Stimulated activated CD8-positive, alpha-beta memory T cell treated with anti-CD3 and anti-CD28 coated beads, Interleukin-15, amount 100 ng/mL, for 1 hour (primary cell): ENCODE measurements at regions not wholly inside any gene's neighbourhood (a gene's known extent, or its start where the extent isn't known, plus 50 kb on each side); places are given as distances from the start of the nearest gene placed in this dataset.

Experiments
- DNase-seq: peaks from one replicate; pipeline ENCODE4 v3.0.0-alpha.2; 2020; ENCODE audit warnings: low read depth

DNA sequence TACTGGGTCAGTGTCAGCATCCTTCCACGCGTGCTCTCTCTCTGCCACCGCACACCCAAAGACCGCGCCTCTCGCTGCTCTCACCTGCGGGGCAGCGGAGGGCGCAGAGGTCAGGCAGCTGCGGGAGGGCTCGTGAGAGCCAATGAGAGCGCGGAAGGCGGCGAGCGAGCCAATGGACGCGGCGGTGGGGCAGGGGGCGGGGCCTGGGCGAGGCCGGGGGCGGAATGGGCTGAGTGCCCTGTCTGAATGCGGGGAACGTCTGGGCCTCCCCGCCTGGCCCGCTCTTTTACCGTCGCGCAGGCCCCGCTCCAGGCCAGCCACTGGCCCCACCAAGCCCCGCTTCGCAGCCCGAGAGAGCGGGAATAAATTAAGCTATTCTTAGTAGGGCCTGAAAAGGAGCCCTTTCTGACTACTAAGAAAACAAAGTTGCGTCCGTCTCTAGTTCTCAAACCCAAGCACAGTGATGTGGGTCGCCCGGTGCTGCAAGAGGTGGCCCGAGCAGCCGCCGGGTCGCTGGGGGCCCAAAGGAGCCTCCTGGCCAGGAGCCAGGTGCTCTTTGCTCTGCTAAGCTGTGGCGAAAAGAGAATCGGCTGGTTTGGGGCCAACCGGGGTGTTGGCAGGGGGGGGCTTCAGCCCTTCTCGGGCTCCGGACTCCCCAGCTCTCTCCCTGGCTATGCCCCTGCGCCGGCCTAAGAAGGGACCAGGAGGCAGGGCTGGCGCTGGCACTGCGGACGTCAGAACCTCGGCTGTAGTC, 81.1 kb upstream of the GLI2 start:
- no peak for DNase-seq

DNA sequence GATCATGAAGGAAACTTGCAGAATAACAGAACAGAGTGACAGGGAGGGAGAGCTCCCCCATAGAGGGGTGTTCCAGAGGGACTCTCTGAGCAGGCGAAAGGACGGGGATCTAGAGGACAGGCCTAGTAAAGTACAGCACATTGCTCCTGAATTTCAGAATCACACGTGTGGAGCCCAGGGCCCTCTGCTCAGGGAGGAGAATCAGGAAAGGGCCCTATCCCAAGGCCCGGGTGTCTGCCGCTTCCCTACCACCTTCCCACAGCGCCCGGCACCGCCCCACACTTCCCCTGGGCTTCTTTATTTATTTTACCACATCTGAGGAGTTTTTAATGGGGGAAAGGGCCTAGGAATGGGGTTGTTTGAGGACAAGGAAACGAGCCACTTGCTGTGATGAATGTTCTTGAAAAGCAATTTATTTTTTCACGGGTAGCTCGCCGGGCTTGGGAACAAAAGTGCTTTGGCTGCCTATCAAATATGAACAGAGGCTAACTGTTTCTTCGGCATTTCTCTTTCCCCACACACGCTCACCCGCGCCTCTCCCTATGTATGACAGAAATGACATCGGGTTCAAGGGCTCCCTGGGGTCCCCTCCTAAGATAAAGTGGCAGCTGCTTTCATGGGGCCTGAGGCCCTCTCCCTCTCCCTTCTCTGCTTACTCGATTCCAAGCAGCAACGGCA, 79.3 kb upstream of the GLI2 start:
- DNase-seq, result no peak

DNA sequence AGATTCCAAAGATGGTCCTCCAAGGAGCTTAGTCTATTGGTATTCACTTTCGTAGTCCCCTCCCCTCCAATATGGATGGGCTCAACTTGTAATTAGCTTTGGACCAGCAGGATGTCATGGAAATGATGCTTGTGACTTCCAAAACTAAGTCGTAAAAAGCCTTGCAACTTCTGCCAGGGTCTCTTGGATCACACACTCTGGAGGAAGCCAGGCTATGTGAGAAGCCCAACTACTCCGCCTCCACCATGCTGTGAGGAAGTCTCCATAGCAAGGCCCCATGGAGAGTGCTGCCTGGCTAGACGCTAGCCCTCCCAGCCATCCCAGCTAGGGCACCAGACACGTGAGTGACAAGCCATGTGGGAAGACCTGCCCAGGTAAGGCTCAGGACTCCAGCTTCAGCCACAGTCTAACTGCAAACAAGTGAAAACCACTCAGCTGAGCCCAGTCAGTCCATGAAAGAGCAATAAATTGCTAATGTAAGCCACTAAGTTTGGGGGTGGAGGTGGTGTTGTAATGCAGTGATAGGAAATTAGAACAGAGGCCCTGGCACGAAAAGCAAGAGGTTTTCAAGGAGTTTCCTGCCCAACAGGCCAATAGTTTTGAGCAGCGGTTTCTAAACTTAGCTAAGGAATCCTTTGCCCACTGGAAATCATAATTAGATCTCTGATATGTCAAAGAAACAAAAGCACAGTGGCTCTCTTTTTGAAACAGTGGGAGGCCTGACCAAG, 77.5 kb upstream of the GLI2 start:
- no peak for DNase-seq

DNA sequence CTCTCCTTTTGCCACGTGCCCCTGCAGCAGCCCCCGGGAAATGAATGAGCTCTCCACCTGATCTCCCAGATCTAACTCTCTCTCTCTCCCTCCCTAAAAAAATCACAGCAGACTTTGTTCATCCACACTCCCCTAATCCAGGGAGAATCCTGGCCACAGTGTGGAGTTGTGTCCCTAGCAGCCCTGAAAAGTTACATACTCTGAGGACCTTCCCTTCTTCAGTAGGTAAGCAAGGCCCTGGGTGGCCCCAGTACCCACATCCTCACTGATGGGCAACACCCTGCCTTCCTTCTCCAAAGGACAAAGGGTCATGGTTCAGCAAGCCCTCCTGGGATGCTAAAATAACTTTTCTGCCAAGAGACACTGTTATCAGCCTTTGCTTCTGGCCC, 76.9 kb upstream of the GLI2 start:
- DNase-seq, result no peak

DNA sequence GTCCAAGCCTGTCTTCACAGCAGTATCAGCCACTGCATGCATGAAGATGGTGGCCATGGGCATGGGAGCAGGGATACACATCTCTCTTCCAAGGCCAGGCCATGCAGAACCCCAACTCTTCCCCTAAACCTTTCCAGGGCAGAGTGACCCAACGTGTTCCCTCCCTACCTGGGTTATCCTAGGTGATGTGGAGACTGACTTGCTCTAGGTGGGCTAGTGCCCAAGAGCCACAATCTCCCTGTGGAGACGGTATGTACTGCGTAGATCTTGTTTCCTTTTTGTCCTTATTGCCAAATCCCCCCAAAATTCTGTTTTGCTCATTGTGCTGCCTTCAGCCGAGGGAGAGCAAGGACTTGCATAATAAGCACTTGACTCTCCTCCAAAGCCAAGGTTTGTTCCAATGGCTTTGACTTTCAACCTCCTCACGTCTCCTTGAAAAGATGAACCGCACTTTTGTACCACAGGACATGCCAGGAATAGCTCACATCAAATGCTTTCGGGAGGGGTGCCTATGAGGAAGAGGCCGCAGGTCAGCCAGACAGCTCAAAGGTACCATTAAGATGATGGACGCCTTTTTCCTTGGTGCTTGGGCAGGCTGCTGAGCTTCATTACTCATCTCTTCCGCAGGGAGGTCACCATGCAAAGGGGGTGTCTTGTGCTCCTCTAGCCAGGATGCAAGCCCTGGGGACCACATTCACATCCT, 76.2 kb upstream of the GLI2 start:
- DNase-seq, result no peak

DNA sequence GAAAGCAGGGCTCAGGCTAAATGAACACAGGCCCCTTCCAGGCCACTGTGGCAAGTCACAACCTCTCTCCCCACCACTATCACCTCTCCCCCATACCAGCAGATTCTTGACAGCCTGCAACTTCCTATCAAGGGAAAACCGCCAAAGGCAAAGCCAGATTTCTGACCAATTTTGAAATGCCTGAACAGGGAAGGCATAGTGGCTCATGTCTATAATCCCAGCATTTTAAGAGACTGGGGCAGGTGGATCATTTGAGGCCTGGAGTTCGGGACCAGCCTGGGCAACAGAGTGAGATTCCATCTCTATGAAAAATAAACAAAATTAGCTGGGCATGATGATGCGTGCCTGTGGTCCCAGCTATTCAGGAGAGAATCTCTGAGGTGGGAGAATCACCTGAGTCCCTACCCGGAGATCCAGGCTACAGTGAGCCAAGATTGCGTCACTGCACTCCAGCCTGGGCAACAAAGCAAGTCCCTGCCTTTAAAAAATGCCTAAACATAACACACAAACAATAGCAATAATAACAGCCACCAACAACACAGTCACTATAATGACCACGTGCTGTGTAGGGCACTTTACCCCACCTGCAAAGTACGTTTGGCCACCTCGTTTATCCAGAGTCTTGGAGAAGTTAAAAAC, 75.5 kb upstream of the GLI2 start:
- DNase-seq, result no peak

DNA sequence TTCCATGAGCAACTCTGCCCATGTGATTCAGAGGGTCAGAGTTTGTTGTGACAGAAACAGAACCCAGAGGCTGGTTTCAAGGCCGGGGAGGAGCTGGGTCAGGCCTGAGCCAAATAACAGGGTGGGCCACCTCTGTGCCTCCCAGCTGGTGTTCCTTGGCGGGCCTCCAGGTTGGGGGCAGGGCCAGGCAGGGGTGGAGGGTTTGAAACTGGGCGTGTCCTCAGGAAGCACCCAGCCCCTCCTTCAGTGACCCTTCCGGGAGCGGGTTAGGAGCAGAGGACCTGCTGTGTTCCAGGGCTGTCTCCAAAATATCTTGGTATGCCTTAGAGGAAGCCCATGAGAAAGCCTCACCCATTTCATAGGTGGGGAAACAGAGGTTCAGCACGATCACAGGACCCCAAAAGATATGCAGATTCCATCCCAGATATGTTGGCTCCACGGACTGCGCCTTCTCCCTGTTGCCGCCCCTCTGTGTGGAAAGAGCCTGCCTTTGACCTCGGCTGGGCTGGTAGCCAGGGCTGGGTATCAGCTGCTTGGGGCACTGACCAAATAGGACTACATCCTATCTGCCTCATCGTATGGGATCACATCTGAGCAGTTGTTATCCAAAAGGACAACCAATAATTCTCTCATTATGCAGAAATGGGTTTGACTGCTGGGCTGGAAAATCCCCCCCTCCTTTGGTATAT, 74.8 kb upstream of the GLI2 start:
- DNase-seq, result no peak

DNA sequence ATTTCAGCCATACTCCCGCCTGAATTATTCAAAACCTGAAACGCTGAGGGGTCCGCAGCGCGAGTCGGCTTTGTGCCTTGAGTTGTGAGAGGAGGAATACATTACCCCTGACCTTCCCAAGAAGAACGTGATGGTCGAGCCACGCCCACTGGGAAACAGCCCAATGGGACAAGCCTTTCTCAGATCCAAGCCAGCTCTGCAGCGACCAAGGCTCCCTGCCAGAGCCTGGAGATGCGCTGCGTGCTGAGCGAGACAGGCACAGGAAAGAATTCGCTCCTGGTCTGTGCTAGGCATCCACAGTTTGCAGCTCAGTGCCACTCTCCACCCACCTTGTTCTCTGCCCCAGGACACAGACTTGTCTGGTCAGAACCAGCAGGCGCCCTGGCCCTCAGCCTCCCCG, 74.1 kb upstream of the GLI2 start:
- no peak for DNase-seq

DNA sequence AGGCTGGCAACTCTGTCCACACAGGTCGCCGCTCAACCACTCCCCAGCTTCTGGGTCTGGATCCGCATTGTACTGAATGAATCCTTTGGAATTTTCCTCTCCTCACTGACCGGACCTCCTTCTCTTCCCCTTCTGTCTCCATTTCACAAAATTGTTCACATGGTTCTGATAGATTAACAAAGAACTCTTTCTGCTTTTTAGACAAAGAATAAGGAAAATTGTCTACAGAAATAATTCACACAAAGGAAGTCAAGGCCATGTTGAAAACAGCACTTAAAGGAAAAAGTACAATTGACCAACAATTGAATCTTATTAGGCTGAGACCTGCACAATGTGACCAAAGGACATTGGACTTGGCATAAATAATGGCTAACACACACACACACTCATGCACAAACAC, 73.6 kb upstream of the GLI2 start:
- DNase-seq, result no peak

DNA sequence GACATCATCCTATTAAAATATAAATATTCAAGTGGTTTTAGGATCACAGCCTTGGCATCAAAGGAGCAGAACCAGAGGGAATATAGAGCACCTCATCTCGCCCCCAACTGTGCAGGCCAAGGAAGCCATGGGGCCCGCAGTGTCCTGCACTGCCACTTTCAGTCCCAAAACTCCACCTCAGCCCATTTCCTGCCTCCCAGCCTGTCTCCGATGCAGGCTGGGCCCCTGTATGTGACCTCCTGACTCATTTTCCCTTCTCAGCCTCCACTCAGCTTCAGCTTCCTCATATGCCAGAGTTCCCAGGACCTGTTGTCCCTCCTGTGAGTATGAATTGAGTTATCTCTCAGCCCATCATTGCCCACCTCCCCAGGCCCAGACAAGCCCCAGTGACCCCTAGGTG, 72.9 kb upstream of the GLI2 start:
- DNase-seq, result no peak

DNA sequence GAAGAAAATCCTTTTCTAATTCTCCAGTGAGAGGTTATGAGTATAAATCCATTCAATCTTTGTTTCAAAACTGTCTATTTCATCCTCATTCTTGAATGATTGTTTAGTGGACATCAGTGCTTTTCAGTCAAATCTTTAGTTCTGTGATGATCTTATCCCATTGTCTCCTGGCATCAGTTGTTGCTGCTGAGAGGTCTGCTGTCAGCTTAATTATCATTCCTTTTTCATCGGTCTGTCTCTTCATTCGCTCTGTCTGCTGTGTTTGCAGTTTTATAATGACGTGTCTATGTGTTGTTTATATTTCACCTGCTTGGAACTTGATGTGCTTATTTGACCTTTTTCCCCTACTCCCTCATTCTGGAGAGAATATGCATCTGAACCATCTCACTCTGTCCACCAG, 69.2 kb upstream of the GLI2 start:
- DNase-seq, result no peak

DNA sequence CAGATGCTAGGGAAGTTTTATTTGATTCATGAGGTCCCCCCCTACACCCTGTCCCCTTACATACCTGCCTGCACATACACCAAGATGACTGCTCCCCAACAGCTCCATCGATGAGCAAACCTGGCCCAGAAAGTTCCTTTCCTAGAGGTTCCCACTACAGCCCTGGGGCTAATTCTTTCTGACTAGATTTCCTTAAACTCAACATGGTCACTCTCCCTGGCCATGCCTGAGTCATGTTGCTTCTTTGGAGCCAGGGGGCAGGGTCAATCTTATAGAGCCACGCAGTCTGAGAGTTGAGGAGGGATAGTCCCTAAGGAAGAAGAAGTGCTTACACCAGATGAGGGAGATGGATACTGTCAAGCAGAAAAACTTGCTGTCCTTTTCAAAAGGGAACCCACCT, 67.7 kb upstream of the GLI2 start:
- no peak for DNase-seq

DNA sequence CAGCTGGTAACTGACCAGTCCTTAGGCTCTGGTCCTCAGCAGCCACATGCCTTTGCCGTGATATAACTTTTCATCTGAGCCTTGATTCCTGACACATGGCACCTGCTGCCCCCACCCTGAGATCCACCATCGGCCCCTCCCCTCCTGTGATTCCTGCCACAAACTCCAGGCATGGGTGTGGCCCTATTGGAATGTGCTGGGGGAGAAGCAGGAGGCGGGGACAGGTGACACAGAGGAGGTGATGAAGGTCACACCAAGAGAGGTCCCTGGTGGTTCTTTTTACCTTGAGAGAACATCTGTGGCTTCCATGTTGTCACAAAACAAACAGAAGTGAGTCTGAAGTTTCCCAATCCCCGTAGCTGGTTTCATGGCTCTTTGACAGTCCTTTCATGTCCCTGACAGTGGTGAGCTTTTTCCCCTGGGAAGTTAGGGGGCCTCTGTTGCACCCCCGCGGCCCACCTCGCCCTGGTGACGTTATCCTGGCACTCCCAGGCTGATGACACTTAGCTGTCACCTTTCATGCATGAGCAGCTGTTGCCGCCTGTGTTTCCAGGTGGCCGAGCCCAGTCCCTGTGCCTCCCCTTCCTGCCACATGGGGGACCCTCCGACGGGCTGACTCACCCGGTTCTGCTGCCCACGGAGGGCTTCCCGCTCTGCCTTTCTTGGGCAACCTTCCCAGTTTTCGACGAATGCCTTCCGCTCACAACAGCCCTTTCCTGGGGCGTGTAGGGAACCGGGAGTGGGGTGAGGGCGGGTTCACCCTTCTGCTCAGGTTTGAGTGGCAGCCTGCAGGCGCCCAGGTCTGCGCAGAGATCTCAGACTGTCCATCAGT, 66.3 kb upstream of the GLI2 start:
- no peak for DNase-seq

DNA sequence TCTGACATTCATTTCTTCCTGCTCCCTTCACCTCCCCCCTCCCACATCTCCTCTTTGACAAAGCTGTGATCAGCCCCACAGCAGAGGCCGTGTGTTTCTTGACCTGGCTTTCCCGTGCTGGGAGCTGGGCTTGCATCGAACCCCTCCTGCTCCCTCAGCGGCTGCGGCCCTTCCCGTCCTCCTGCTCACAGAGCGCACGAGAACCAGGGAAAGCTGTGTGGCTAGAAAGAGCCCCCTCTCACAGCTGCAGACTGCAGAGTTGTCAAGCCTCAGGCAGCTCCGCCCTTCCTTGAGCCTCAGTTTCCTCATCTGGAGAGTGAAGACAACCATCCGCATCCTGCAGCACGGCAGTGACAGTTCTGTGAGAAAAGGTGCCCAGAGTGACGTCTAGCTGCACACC, 65.7 kb upstream of the GLI2 start:
- DNase-seq, result no peak

DNA sequence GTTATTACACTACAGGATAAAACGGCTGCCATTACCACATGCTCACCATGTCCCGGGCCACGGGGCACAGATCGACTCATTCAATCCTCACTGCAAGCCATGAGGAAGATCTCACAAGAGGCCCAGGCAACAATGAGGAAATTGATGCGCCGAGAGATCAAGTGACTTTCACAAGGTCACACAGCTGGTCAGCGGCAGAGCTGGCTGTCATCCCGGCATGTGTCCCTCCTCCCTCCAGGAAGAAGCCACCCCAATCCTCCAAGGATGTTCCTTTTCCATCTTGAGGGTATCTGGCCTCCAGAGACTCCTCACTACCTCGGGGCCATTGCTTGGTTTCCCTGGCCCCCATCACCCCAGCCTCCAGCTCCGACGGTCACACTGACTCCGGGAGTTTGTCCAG, 65.3 kb upstream of the GLI2 start:
- DNase-seq, result no peak

DNA sequence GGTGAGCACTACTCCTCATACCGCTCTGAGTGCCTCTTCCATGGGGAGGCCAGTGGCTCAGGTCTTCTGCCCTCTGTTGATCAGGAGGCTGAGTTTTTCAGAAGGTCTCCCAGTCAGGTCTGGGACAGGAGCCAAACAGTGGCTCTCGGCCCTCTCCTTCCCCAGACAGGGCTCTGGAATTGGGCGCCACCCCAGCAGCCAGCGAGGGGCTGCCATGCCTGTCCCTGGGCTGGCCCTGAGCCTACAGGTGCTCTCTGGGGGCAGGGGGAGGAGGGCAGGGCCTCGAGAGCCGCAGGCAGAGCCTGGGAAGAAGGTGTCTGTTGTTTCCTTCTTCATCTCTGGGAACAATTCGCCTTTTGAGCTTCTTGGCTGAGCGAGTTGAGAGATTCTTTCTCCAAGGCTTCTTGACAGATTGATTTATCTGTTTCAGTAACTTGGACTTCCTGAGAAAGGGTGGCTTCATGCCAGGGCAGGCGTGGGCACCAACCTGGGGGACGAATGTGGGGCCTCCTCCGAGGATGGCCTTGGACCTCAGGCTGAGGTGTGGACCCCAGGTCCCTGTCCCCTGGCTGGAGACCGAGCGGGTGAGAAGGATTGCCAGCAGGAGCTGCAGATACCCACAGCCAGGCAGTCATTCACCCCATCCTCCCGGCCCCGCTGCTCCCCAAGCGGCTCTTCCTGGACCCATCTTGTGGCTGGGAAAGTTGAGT, 64.7 kb upstream of the GLI2 start:
- DNase-seq, result no peak

DNA sequence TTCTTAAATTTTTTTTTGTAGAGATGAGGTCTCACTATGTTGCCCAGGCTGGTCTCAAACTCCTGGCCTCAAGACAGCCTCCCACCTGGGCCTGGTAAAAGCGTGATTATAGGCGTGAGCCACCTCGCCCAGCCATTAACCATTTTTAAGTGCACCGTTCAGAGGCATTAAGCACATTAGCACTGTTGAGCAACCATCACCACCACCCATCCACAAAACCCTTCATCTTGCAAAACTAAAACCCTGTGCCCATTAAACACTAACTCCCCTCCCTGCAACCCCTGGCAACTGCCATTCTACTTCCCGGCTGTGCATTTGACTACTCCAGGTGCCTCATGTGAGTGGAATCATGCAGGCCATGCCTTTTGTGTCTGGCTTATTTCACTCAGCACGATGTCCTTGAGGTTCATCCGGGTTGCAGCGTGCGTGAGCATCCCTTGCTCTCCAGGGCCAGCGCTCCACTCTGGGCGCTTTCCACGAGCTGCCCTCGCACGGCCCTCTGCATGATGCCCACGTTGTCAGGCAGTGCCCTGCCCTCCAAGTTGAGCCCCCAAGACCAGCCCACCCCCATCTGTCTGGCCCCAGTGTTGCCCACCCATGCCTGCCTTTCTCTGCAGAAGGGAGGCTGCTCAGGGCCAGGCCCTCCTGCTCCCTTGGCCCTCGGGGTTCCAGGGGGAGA, 63.0 kb upstream of the GLI2 start:
- DNase-seq, result no peak

DNA sequence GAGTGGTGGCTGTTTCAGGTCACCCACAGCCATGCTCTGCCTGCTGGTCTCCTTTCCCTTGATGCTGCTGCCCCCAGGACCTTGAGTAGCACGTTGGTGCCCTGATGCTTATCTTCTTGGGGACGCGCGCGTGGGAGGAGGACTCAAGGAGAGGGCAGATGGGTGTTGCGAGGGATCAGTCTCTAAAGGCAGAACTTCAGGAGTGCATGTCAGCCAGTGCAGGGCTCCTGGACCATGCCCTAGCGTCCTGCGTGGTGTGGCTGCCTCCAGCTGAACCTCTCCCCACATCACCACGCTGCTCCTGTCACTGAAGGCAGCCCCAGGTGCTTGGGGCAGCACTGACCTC, 62.5 kb upstream of the GLI2 start:
- no peak for DNase-seq

DNA sequence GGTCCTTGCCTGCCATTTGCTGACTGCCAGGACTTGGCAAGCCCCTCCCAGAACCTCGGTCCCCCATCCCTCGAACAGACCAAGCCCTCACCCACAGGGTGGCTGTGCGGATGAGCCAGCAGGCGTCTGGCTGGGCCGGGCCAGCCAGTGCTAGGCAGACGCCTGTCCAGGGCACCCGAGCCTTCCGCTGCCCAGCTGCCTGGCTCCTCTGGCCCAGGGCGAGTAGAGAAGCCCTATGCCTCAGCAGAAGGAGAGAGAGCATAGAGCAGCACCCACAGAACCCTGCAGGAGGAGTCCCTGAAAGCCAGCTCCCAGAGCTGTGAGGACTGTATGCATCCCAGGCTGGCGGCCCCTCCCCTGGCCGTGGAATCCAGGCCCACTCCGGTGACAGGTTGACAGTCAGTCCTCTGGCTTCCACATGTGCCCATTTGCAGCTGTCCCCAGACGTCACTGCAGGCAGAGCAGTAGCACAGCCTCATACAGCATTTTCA, 62.1 kb upstream of the GLI2 start:
- no peak for DNase-seq
